ENCODE measurements at regions not wholly inside any gene's neighbourhood (a gene's known extent, or its start where the extent isn't known, plus 50 kb on each side); places are given as distances from the start of the nearest gene placed in this dataset.

- no peak for DNase-seq (ENCODE audit: extremely low spot score in 2 of 2)
- Histone ChIP-seq H3K4me1 (peaks cover 4% of the 10 kb centered on the region), H3K4me3 (no peak overlapping the region), H3K27ac (no peak overlapping the region), H3K9me3 (no peaks in the 10 kb centered on the region), H3K36me3 (no peaks in the 10 kb centered on the region), H3K27me3 (no peaks in the 10 kb centered on the region)
- TF ChIP-seq CTCF (IDR thresholded peaks at IDR 0.05): peak; percentile 95 to 96 (median 96)
- no peak for TF ChIP-seq POLR2A (IDR thresholded peaks at IDR 0.05)
- intact Hi-C loops (cut with DNase I): loop anchor here (10.0 kb wide), 1 partner anchor 1540 kb away; no protein-coding TSS in a partner anchor
These were observed 120.8 kb upstream of the ZNF507 start for GRCh38 chr19:32224371-32225244.

- intact Hi-C loops (cut with DNase I): loop anchor here (10.0 kb wide), 1 partner anchor 1543 kb away; no protein-coding TSS in a partner anchor
- Histone ChIP-seq H3K36me3 (no peaks in the 10 kb centered on the region), H3K4me1 (peaks cover 4% of the 10 kb centered on the region), H3K27me3 (no peaks in the 10 kb centered on the region), H3K27ac (no peak overlapping the region), H3K4me3 (no peak overlapping the region), H3K9me3 (no peaks in the 10 kb centered on the region)
- TF ChIP-seq POLR2AphosphoS5 (IDR thresholded peaks at IDR 0.05; ENCODE audit: insufficient read depth in 1 of 2, low read depth in 1 of 2) (no peak), POLR2A (IDR thresholded peaks at IDR 0.05) (no peak), CTCF (IDR thresholded peaks at IDR 0.05) (no peak)
- no peak for DNase-seq (ENCODE audit: extremely low spot score in 2 of 2)
These were observed 117.7 kb upstream of the ZNF507 start for GRCh38 chr19:32227561-32228165.

GRCh38 chr19:32230441-32230840 lies 115.0 kb upstream of the ZNF507 start:
- H3K27me3 ChIP-seq: no peaks in the 10 kb centered on the region

GRCh38 chr19:32231020-32231419 lies 114.4 kb upstream of the ZNF507 start:
- H3K9me3 ChIP-seq: no peaks in the 10 kb centered on the region
- H3K36me3 ChIP-seq: no peaks in the 10 kb centered on the region
- TF ChIP-seq CTCF (IDR thresholded peaks at IDR 0.05) (no peak), POLR2AphosphoS5 (IDR thresholded peaks at IDR 0.05; ENCODE audit: insufficient read depth in 1 of 2, low read depth in 1 of 2) (no peak), POLR2A (IDR thresholded peaks at IDR 0.05) (no peak)
- intact Hi-C loops (cut with DNase I): no loop called here
- no peaks in the 10 kb centered on the region for H3K4me1 ChIP-seq
- no peak overlapping the region for H3K4me3 ChIP-seq
- H3K27ac ChIP-seq: no peak overlapping the region
- no peak for DNase-seq (ENCODE audit: extremely low spot score in 2 of 2)
- H3K27me3 ChIP-seq: no peaks in the 10 kb centered on the region

More at GRCh38 chr19:32230441-32230840, 115.0 kb upstream of the ZNF507 start:
- H3K9me3 ChIP-seq: no peaks in the 10 kb centered on the region
- no peak overlapping the region for H3K4me3 ChIP-seq
- H3K4me1 ChIP-seq: no peaks in the 10 kb centered on the region
- TF ChIP-seq POLR2AphosphoS5 (IDR thresholded peaks at IDR 0.05; ENCODE audit: insufficient read depth in 1 of 2, low read depth in 1 of 2) (no peak), POLR2A (IDR thresholded peaks at IDR 0.05) (no peak), CTCF (IDR thresholded peaks at IDR 0.05) (no peak)
- no peaks in the 10 kb centered on the region for H3K36me3 ChIP-seq
- DNase-seq (ENCODE audit: extremely low spot score in 2 of 2): no peak
- H3K27ac ChIP-seq: no peak overlapping the region
- intact Hi-C loops (cut with DNase I): no loop called here

GRCh38 chr19:32231691-32232090 lies 113.7 kb upstream of the ZNF507 start:
- peak in 1 of 2 donors; percentile 77 for DNase-seq (ENCODE audit: extremely low spot score in 2 of 2)
- Histone ChIP-seq H3K36me3 (no peaks in the 10 kb centered on the region), H3K9me3 (no peaks in the 10 kb centered on the region), H3K4me3 (no peak overlapping the region), H3K4me1 (no peaks in the 10 kb centered on the region), H3K27me3 (no peaks in the 10 kb centered on the region), H3K27ac (no peak overlapping the region)
- TF ChIP-seq POLR2A (IDR thresholded peaks at IDR 0.05): no peak
- TF ChIP-seq POLR2AphosphoS5 (IDR thresholded peaks at IDR 0.05; ENCODE audit: insufficient read depth in 1 of 2, low read depth in 1 of 2): no peak
- TF ChIP-seq CTCF (IDR thresholded peaks at IDR 0.05): no peak
- intact Hi-C loops (cut with DNase I): no loop called here
